Astrocyte of the cerebellum (primary cell): ENCODE measurements at regions not wholly inside any gene's neighbourhood (a gene's known extent, or its start where the extent isn't known, plus 50 kb on each side); places are given as distances from the start of the nearest gene placed in this dataset.

Source experiments
- DNase-seq: peaks from one replicate; pipeline ENCODE4 v3.0.0-alpha.2; 2011; ENCODE audit warnings: low read depth
- H3K4me3 ChIP-seq: 2 replicates; pipeline ENCODE4 v1.5.1; 2011; ENCODE audit warnings: mild to moderate bottlenecking, low read depth, low read length, moderate library complexity
- in situ Hi-C: cut with HindIII; loops from 2 replicates; pipeline ENCODE4 v1.10.0; 2017; ENCODE audit warnings: low sequenced_read_pairs
- TF ChIP-seq, protein P1 (sequence below): IDR thresholded peaks from 2 replicates; pipeline ENCODE4 v1.5.1; 2012; ENCODE audit warnings: low read length, low read depth, moderate library complexity, mild to moderate bottlenecking; ENCODE audit errors: missing control alignments

DNA sequence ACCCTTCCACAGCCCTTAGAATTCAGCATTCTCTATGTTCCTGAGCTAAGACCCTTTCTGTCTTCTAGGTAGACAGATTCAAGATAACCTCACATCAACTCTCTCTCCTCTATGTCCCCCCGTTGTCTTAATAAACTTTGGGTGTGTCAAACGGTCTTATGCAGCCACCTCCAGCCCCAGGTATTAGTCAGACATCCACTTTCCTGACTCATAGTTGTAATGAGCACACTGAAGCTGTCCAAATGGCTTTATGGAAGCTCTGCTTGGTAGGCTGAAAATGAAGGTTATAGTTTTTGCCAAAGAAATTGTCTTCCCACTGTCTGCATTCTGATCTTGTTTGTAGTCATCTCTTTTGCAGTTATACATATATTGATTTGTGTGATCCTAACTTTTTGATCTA is 482.0 kb downstream of the RMST start:
- in situ Hi-C loops: no loop called here
- TF ChIP-seq, protein P1, sequence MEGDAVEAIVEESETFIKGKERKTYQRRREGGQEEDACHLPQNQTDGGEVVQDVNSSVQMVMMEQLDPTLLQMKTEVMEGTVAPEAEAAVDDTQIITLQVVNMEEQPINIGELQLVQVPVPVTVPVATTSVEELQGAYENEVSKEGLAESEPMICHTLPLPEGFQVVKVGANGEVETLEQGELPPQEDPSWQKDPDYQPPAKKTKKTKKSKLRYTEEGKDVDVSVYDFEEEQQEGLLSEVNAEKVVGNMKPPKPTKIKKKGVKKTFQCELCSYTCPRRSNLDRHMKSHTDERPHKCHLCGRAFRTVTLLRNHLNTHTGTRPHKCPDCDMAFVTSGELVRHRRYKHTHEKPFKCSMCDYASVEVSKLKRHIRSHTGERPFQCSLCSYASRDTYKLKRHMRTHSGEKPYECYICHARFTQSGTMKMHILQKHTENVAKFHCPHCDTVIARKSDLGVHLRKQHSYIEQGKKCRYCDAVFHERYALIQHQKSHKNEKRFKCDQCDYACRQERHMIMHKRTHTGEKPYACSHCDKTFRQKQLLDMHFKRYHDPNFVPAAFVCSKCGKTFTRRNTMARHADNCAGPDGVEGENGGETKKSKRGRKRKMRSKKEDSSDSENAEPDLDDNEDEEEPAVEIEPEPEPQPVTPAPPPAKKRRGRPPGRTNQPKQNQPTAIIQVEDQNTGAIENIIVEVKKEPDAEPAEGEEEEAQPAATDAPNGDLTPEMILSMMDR: no peak
- no peak overlapping the region for H3K4me3 ChIP-seq
- DNase-seq: no peak

DNA sequence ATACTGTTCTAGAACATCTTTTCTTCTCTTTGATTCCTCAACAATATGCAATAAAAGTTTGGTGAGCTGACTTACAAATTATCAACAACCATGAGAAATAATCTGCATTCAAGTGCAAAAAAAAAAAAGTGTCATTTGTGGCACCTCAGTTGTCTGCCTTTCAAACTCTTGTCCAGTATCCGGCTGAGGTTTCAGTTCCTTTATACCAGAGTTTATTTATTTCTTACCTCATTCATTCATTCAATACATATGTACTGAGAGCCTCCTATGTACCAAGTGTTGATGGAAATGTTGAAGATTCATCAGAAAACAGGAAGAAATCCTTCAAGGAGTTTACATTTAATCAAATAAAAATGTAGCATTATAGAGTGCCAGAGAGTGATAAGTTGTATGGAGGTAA is 484.1 kb downstream of the RMST start:
- H3K4me3 ChIP-seq: no peak overlapping the region
- in situ Hi-C loops: no loop called here
- TF ChIP-seq, protein P1: no peak
- no peak for DNase-seq

DNA sequence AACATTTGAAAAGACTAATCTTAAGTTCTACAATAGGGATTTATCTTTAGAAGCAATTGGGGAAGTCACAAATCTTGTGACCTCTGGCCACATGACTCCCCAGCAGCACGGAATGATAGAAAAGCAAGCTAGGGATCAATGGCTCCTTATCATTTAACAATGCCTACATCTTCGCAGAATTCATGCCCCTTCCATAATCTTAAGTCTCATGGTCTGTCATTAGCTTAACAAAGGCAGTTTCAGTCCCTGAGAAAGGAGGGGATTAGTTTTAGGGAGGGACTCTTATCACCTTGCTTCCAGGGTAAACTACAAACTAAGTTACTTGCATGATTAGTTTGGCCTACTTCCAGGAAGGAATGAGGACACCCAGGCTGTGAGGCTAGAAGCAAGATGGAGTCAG is 486.0 kb downstream of the RMST start:
- in situ Hi-C loops: no loop called here
- no peak overlapping the region for H3K4me3 ChIP-seq
- TF ChIP-seq, protein P1: no peak
- DNase-seq: no peak

DNA sequence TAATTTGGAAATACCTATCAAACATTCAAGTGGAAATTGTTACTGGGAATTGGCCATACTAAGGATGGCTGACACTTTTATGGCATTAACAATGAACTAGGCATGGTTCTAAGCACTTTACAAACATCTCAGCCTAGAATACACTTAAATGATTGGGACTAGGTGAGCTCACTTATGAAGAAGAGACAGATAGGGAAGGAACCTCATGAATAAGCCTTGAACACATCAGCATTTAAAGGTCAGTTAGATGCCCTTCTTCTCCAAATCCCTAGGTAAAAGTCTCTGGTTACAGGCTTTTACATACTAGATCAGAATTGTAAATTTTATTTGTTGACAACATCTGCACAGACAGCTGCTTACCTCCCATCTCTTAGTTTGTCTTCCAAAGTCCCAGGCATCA is 488.6 kb downstream of the RMST start:
- TF ChIP-seq, protein P1: no peak
- in situ Hi-C loops: no loop called here
- no peak for DNase-seq
- no peak overlapping the region for H3K4me3 ChIP-seq

DNA sequence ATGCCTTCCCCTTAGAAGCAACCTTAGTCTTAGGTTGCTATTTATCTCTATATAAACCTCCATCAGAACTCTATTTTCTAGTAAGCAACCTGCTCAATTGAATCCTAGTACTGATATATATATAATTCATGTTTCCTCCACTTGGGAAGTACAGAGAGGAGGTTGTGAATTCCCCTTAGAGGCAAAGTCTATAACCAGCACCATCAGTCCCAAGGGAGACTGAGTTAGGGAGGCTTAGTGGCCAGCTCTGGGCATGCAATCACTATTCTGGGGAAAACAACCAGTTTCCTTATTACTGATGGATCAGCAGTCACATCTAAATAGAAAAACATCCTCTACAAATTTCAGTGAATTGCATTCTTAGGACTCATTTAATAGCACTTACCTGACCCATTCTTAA is 489.1 kb downstream of the RMST start:
- in situ Hi-C loops: no loop called here
- TF ChIP-seq, protein P1: no peak
- no peak overlapping the region for H3K4me3 ChIP-seq
- DNase-seq: no peak

DNA sequence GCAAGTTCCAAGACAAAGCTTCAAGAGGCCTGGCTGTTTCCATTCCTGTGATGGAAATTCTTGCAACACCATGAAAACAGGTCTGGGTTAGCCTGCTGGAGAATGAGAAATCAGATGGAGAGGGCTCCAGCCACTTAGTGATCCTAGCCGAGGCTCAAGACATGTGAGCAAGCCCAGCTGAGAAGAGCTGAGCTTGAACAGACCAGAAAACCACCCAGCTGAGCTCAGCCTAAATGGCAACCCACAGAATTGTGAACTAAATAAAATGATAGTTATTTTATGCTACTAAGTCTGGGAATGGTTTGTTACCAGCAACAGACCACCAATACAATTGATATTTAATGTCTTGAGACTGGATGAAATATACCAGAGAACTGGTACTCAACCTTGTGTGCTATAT is 494.5 kb downstream of the RMST start:
- no peak overlapping the region for H3K4me3 ChIP-seq
- DNase-seq: no peak
- in situ Hi-C loops: no loop called here
- TF ChIP-seq, protein P1: no peak

DNA sequence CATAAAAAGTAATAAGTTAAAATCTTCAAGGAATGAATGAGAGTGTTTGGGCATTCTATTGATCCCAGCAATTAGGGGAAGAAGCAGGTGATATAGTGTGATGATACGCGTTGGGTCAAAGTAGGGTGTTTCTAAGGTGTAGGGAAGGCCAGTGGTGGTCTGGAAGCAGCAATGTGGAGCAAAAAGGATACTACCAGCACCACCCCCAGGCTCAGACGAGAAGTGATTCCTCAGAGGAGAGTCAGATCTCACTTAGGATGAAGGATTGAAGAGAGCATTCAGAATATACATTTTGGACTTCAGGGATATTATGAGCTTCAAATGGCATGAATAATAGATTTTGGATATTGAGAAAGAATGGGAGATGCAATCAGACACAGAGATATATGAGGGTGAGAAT is 497.6 kb downstream of the RMST start:
- no peak for DNase-seq
- TF ChIP-seq, protein P1: no peak
- H3K4me3 ChIP-seq: no peak overlapping the region
- in situ Hi-C loops: no loop called here
